CD4-positive, CD25-positive, alpha-beta regulatory T cell (primary cell): ENCODE measurements at regions not wholly inside any gene's neighbourhood (a gene's known extent, or its start where the extent isn't known, plus 50 kb on each side); places are given as distances from the start of the nearest gene placed in this dataset.

ENCODE experiments used
- ATAC-seq, 2 donors: fragments of 150-1000 bp; cut with Tn5 transposase; one replicate each; pipeline ENCODE4 v1.10.0; 2021; ENCODE audit warnings: low read depth in 2 of 2, moderate number of reproducible peaks in 2 of 2, moderate library complexity in 1 of 2
- DNase-seq, 3 donors: peaks; one replicate each; pipeline versions ENCODE4 v3.0.0 to v3.0.0-alpha.2; 2012 to 2022; ENCODE audit warnings: mixed read lengths in 1 of 3
- H3K27ac ChIP-seq: one replicate; pipeline ENCODE4 v1.7.0; 2013; ENCODE audit warnings: mild to moderate bottlenecking, low read length; ENCODE audit not compliant: insufficient read depth, poor library complexity, severe bottlenecking
- H3K27me3 ChIP-seq: one replicate; pipeline ENCODE4 v1.7.0; 2013; ENCODE audit warnings: low read length; ENCODE audit not compliant: control insufficient read depth, insufficient read depth
- H3K36me3 ChIP-seq: one replicate; pipeline ENCODE4 v1.7.0; 2013; ENCODE audit warnings: mild to moderate bottlenecking, low read length, moderate library complexity; ENCODE audit not compliant: control insufficient read depth, insufficient read depth
- H3K4me1 ChIP-seq: 2 replicates; pipeline ENCODE4 v1.7.0; 2013; ENCODE audit warnings: mild to moderate bottlenecking, low read length; ENCODE audit not compliant: insufficient read depth, control insufficient read depth, poor library complexity, severe bottlenecking
- H3K4me3 ChIP-seq: one replicate; pipeline ENCODE4 v1.7.0; 2013; ENCODE audit warnings: low read depth, mild to moderate bottlenecking, low read length, moderate library complexity
- H3K9me3 ChIP-seq, 2 experiments: 1 replicate in 1 of 2; 2 replicates in 1 of 2; pipeline ENCODE4 v1.7.0; 2013; ENCODE audit warnings: low read length in 2 of 2, mild to moderate bottlenecking in 1 of 2, moderate library complexity in 1 of 2; ENCODE audit not compliant: control insufficient read depth in 2 of 2
- H3K27ac Mint-ChIP-seq, 3 donors: one replicate each; pipeline ENCODE4 v1.8.0; 2020 to 2022; ENCODE audit warnings: mild to moderate bottlenecking in 3 of 3, mixed read lengths in 3 of 3, moderate library complexity in 2 of 3
- H3K27me3 Mint-ChIP-seq: one replicate; pipeline ENCODE4 v1.8.0; 2022; ENCODE audit warnings: mild to moderate bottlenecking, mixed read lengths
- H3K36me3 Mint-ChIP-seq: one replicate; pipeline ENCODE4 v1.8.0; 2020; ENCODE audit warnings: mixed read lengths
- H3K4me1 Mint-ChIP-seq, 4 donors: one replicate each; pipeline ENCODE4 v1.8.0; 2020 to 2022; ENCODE audit warnings: mixed read lengths in 4 of 4, mild to moderate bottlenecking in 1 of 4
- H3K4me3 Mint-ChIP-seq, 4 donors: one replicate each; pipeline ENCODE4 v1.8.0; 2020 to 2022; ENCODE audit warnings: mild to moderate bottlenecking in 4 of 4, mixed read lengths in 4 of 4, moderate library complexity in 3 of 4
- H3K9me3 Mint-ChIP-seq, 7 donors: one replicate each; pipeline ENCODE4 v1.8.0; 2020 to 2022; ENCODE audit warnings: mixed read lengths in 7 of 7, mild to moderate bottlenecking in 3 of 7, moderate library complexity in 2 of 7

DNA sequence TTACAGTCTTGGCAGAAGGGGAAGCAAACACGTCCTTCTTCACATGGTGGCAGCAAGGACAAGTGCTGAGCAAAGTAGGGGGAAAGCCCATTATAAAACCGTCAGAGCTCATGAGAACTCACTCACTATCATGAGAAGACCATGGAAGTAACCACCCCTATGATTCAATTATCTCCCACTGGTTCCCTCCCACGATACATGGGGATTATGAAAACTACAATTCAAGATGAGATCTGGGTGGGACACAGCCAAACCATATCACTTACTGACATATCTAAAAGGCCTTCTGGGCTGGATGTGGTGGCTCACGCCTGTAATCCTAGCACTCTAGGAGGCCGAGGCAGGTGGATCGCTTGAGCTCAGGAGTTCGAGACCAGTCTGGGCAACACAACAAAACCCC lies 117.1 kb upstream of the USP9X start:
- Histone ChIP-seq H3K4me1 (no peaks in the 10 kb centered on the region), H3K4me3 (no peak overlapping the region), H3K27me3 (no peaks in the 10 kb centered on the region), H3K9me3 (no peaks in the 10 kb centered on the region), H3K36me3 (no peaks in the 10 kb centered on the region), H3K27ac (no peak overlapping the region)
- Mint-ChIP-seq H3K4me1 (peaks cover 0 to 2% (median 0%) of the 10 kb centered on the region in 4 donors), H3K36me3 (no peaks in the 10 kb centered on the region), H3K27me3 (no peaks in the 10 kb centered on the region), H3K9me3 (peaks cover 0 to 3% (median 0%) of the 10 kb centered on the region in 7 donors), H3K4me3 (no peak overlapping the region), H3K27ac (no peak overlapping the region)
- DNase-seq (no peak), ATAC-seq (no peak)

GRCh38 chrX:40971736-40972135 lies 113.5 kb upstream of the USP9X start:
- DNase-seq, result no peak
- Mint-ChIP-seq H3K4me3 (no peak overlapping the region), H3K27ac (peak overlapping the region in 1 of 3 donors; percentile 52), H3K27me3 (no peaks in the 10 kb centered on the region), H3K9me3 (peaks cover 0 to 3% (median 0%) of the 10 kb centered on the region in 7 donors), H3K4me1 (peaks cover 0 to 2% (median 0%) of the 10 kb centered on the region in 4 donors), H3K36me3 (no peaks in the 10 kb centered on the region)
- Histone ChIP-seq H3K36me3 (no peaks in the 10 kb centered on the region), H3K4me1 (no peaks in the 10 kb centered on the region), H3K27ac (no peak overlapping the region), H3K4me3 (no peak overlapping the region), H3K9me3 (no peaks in the 10 kb centered on the region), H3K27me3 (no peaks in the 10 kb centered on the region)
- ATAC-seq, result no peak

- DNase-seq (no peak), ATAC-seq (no peak)
- Mint-ChIP-seq H3K27me3 (no peaks in the 10 kb centered on the region), H3K4me3 (no peak overlapping the region), H3K4me1 (peaks cover 0 to 5% (median 0%) of the 10 kb centered on the region in 4 donors), H3K9me3 (peaks cover 0 to 6% (median 0%) of the 10 kb centered on the region in 7 donors), H3K27ac (no peak overlapping the region), H3K36me3 (no peaks in the 10 kb centered on the region)
- peaks cover 0 to 2% of the 10 kb centered on the region in 2 experiments for H3K9me3 ChIP-seq
- H3K4me3 ChIP-seq, result no peak overlapping the region
- H3K36me3 ChIP-seq, result no peaks in the 10 kb centered on the region
- H3K27ac ChIP-seq, result no peak overlapping the region
- no peaks in the 10 kb centered on the region for H3K4me1 ChIP-seq
- no peaks in the 10 kb centered on the region for H3K27me3 ChIP-seq
Measured at GRCh38 chrX:40973619-40974018, 111.6 kb upstream of the USP9X start.

DNA sequence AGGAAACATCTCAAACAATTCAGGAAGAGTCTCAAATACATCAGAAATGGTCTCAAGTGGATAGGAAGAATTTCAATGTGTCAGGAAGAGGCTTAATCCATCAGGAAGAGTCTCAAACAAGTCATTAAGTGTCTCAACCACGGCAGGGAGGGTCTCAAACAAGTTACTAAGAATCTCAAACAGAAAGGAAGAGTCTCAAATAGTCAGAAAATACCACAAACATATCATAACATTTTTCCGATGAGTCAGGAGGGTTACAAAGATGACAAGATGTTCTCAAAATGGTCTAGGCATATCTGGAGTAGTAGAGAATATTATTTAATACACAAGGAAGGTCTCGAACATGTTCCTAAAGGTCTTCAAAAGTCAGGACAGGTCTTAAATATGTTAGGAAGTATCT lies 109.3 kb upstream of the USP9X start:
- Mint-ChIP-seq H3K9me3 (peaks cover 0 to 6% (median 0%) of the 10 kb centered on the region in 7 donors), H3K4me1 (peaks cover 0 to 4% (median 0%) of the 10 kb centered on the region in 4 donors), H3K36me3 (no peaks in the 10 kb centered on the region), H3K4me3 (no peak overlapping the region), H3K27ac (no peak overlapping the region), H3K27me3 (no peaks in the 10 kb centered on the region)
- ATAC-seq, result no peak
- Histone ChIP-seq H3K9me3 (peaks cover 0 to 2% of the 10 kb centered on the region in 2 experiments), H3K27ac (no peak overlapping the region), H3K36me3 (no peaks in the 10 kb centered on the region), H3K4me1 (no peaks in the 10 kb centered on the region), H3K4me3 (no peak overlapping the region), H3K27me3 (no peaks in the 10 kb centered on the region)
- no peak for DNase-seq

- Histone ChIP-seq H3K9me3 (peaks cover 0 to 2% of the 10 kb centered on the region in 2 experiments), H3K4me3 (no peak overlapping the region), H3K27me3 (no peaks in the 10 kb centered on the region), H3K27ac (no peak overlapping the region), H3K36me3 (no peaks in the 10 kb centered on the region), H3K4me1 (no peaks in the 10 kb centered on the region)
- no peak overlapping the region for H3K27ac Mint-ChIP-seq
- H3K4me3 Mint-ChIP-seq, result no peak overlapping the region
- no peaks in the 10 kb centered on the region for H3K27me3 Mint-ChIP-seq
- ATAC-seq, result no peak
- no peaks in the 10 kb centered on the region for H3K36me3 Mint-ChIP-seq
- DNase-seq, result no peak
- peaks cover 0 to 4% (median 0%) of the 10 kb centered on the region in 4 donors for H3K4me1 Mint-ChIP-seq
- peaks cover 0 to 6% (median 0%) of the 10 kb centered on the region in 7 donors for H3K9me3 Mint-ChIP-seq
Measured at GRCh38 chrX:40976981-40977380, 108.3 kb upstream of the USP9X start.

GRCh38 chrX:40984962-40985361 lies 100.3 kb upstream of the USP9X start:
- no peaks in the 10 kb centered on the region for H3K9me3 ChIP-seq
- no peak overlapping the region for H3K27ac ChIP-seq
- H3K4me1 ChIP-seq, result no peaks in the 10 kb centered on the region
- no peak overlapping the region for H3K4me3 Mint-ChIP-seq
- H3K27ac Mint-ChIP-seq, result no peak overlapping the region
- no peaks in the 10 kb centered on the region for H3K27me3 ChIP-seq
- ATAC-seq, result no peak
- no peaks in the 10 kb centered on the region for H3K4me1 Mint-ChIP-seq
- H3K9me3 Mint-ChIP-seq, result peaks cover 0 to 5% (median 0%) of the 10 kb centered on the region in 7 donors
- DNase-seq, result no peak
- no peaks in the 10 kb centered on the region for H3K27me3 Mint-ChIP-seq
- no peak overlapping the region for H3K4me3 ChIP-seq
- no peaks in the 10 kb centered on the region for H3K36me3 ChIP-seq
- H3K36me3 Mint-ChIP-seq, result no peaks in the 10 kb centered on the region

- no peak for ATAC-seq
- Histone ChIP-seq H3K27ac (no peak overlapping the region), H3K4me1 (no peaks in the 10 kb centered on the region), H3K27me3 (no peaks in the 10 kb centered on the region), H3K9me3 (no peaks in the 10 kb centered on the region), H3K4me3 (no peak overlapping the region), H3K36me3 (no peaks in the 10 kb centered on the region)
- no peak for DNase-seq
- no peak overlapping the region for H3K4me3 Mint-ChIP-seq
- no peaks in the 10 kb centered on the region for H3K27me3 Mint-ChIP-seq
- H3K9me3 Mint-ChIP-seq, result peaks cover 0 to 5% (median 2%) of the 10 kb centered on the region in 7 donors
- no peak overlapping the region for H3K27ac Mint-ChIP-seq
- H3K36me3 Mint-ChIP-seq, result no peaks in the 10 kb centered on the region
- H3K4me1 Mint-ChIP-seq, result peaks cover 0 to 4% (median 0%) of the 10 kb centered on the region in 4 donors
Measured at GRCh38 chrX:40987413-40987812, 97.8 kb upstream of the USP9X start.

- H3K27ac ChIP-seq, result no peak overlapping the region
- H3K36me3 Mint-ChIP-seq, result no peaks in the 10 kb centered on the region
- H3K9me3 ChIP-seq, result no peaks in the 10 kb centered on the region
- no peak for DNase-seq
- H3K4me1 Mint-ChIP-seq, result peaks cover 0 to 4% (median 0%) of the 10 kb centered on the region in 4 donors
- H3K4me1 ChIP-seq, result no peaks in the 10 kb centered on the region
- no peak overlapping the region for H3K4me3 Mint-ChIP-seq
- H3K36me3 ChIP-seq, result no peaks in the 10 kb centered on the region
- peaks cover 0 to 5% (median 2%) of the 10 kb centered on the region in 7 donors for H3K9me3 Mint-ChIP-seq
- H3K27me3 ChIP-seq, result no peaks in the 10 kb centered on the region
- no peak for ATAC-seq
- no peaks in the 10 kb centered on the region for H3K27me3 Mint-ChIP-seq
- no peak overlapping the region for H3K4me3 ChIP-seq
- H3K27ac Mint-ChIP-seq, result no peak overlapping the region
Measured at GRCh38 chrX:40988100-40988499, 97.1 kb upstream of the USP9X start.
